ENCODE measurements at regions not wholly inside any gene's neighbourhood (a gene's known extent, or its start where the extent isn't known, plus 50 kb on each side); places are given as distances from the start of the nearest gene placed in this dataset.

DNA sequence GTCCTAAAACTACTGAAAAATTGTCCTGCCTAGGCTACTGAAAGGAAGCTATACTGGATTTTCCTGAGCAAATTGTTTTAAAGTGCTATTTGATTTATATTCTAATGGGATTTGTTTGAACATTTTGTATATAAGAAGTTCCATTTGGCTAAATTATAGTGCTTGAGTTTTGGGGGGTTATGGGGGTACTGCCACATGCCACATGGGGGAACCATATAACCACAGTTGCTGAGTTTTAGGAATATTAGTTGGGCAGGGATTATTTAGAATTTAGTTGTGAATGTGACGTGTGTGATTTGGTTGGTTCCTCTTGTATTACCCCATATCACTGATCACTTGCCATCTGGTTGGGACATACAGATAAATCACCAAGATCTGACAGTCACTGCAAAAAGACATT is 224.5 kb upstream of the TAPT1 start:
- TF ChIP-seq CTCF (IDR thresholded peaks at IDR 0.05) (no peak), POLR2A (IDR thresholded peaks at IDR 0.05) (no peak)

Measured in lower leg skin (tissue), 3 donors.